Jurkat, Clone E6-1 (cell line): ENCODE measurements at regions not wholly inside any gene's neighbourhood (a gene's known extent, or its start where the extent isn't known, plus 50 kb on each side); places are given as distances from the start of the nearest gene placed in this dataset.

Source experiments
- DNase-seq: peaks from one replicate; pipeline ENCODE4 v3.0.0-alpha.2; 2011; ENCODE audit warnings: low read depth, low spot score
- H3K4me3 ChIP-seq: 2 replicates; pipeline ENCODE4 v1.5.1; 2011; ENCODE audit warnings: mild to moderate bottlenecking, low read length, control low read depth, moderate library complexity

- H3K4me3 ChIP-seq: no peak overlapping the region
- DNase-seq: no peak
Measured at GRCh38 chr12:130216031-130216430, 53.8 kb downstream of the FZD10 start.

GRCh38 chr12:130218682-130219081 is 56.4 kb downstream of the FZD10 start:
- no peak for DNase-seq

GRCh38 chr12:130219929-130220705 is 57.9 kb downstream of the FZD10 start:
- H3K4me3 ChIP-seq: no peak overlapping the region
- no peak for DNase-seq

More at GRCh38 chr12:130218682-130219081, 56.4 kb downstream of the FZD10 start:
- no peak overlapping the region for H3K4me3 ChIP-seq

- no peak overlapping the region for H3K4me3 ChIP-seq
Measured at GRCh38 chr12:130220706-130221100, 58.4 kb downstream of the FZD10 start.

GRCh38 chr12:130222519-130223218 is 60.4 kb downstream of the FZD10 start:
- DNase-seq: no peak
- no peak overlapping the region for H3K4me3 ChIP-seq

More at GRCh38 chr12:130220706-130221100, 58.4 kb downstream of the FZD10 start:
- no peak for DNase-seq

- DNase-seq: no peak
- H3K4me3 ChIP-seq: no peak overlapping the region
Measured at GRCh38 chr12:130223767-130224244, 61.5 kb downstream of the FZD10 start.

GRCh38 chr12:130224613-130225012 is 62.3 kb downstream of the FZD10 start:
- no peak overlapping the region for H3K4me3 ChIP-seq
- DNase-seq: no peak

GRCh38 chr12:130225347-130225746 is 63.1 kb downstream of the FZD10 start:
- no peak overlapping the region for H3K4me3 ChIP-seq
- DNase-seq: no peak

- H3K4me3 ChIP-seq: no peak overlapping the region
- no peak for DNase-seq
Measured at GRCh38 chr12:130226126-130226525, 63.9 kb downstream of the FZD10 start.

- H3K4me3 ChIP-seq: no peak overlapping the region
- DNase-seq: no peak
Measured at GRCh38 chr12:130226771-130227170, 64.5 kb downstream of the FZD10 start.

GRCh38 chr12:130227641-130228040 is 65.4 kb downstream of the FZD10 start:
- no peak for DNase-seq
- no peak overlapping the region for H3K4me3 ChIP-seq

GRCh38 chr12:130236446-130236845 is 74.2 kb downstream of the FZD10 start:
- no peak for DNase-seq
- H3K4me3 ChIP-seq: no peak overlapping the region

GRCh38 chr12:130240831-130241590 is 78.7 kb downstream of the FZD10 start:
- DNase-seq: no peak
- no peak overlapping the region for H3K4me3 ChIP-seq

- no peak for DNase-seq
- no peak overlapping the region for H3K4me3 ChIP-seq
Measured at GRCh38 chr12:130242506-130242905, 80.2 kb downstream of the FZD10 start.

- DNase-seq: no peak
Measured at GRCh38 chr12:130245251-130245650, 83.0 kb downstream of the FZD10 start.

GRCh38 chr12:130246560-130246959 is 84.3 kb downstream of the FZD10 start:
- no peak for DNase-seq
- no peak overlapping the region for H3K4me3 ChIP-seq

More at GRCh38 chr12:130245251-130245650, 83.0 kb downstream of the FZD10 start:
- no peak overlapping the region for H3K4me3 ChIP-seq

- DNase-seq: no peak
- H3K4me3 ChIP-seq: no peak overlapping the region
Measured at GRCh38 chr12:130247634-130248237, 85.5 kb downstream of the FZD10 start.

GRCh38 chr12:130249376-130249775 is 87.1 kb downstream of the FZD10 start:
- no peak overlapping the region for H3K4me3 ChIP-seq
- DNase-seq: peak; percentile 35

- H3K4me3 ChIP-seq: no peak overlapping the region
- DNase-seq: no peak
Measured at GRCh38 chr12:130251236-130251780, 86.4 kb upstream of the PIWIL1 start.
